MM.1S (cell line): ENCODE measurements at regions not wholly inside any gene's neighbourhood (a gene's known extent, or its start where the extent isn't known, plus 50 kb on each side); places are given as distances from the start of the nearest gene placed in this dataset.

Experiments used
- CTCF ChIP-seq: fragments of 300-600 bp; sonication (generic); IDR thresholded peaks from 2 replicates; pipeline ENCODE4 v1.5.1; 2016; ENCODE audit warnings: antibody characterized with exemption, low read length, mixed read lengths
- EZH2 ChIP-seq: fragments of 300-600 bp; sonication (generic); optimal IDR thresholded peaks from 2 replicates; pipeline ENCODE3; 2017; ENCODE audit warnings: low read depth, mild to moderate bottlenecking, antibody characterized with exemption, low read length, mixed read lengths
- EZH2phosphoT487 ChIP-seq: fragments of 300-600 bp; sonication (generic); IDR thresholded peaks from 2 replicates; pipeline ENCODE4 v1.6.1; 2018; ENCODE audit warnings: antibody characterized with exemption, low read length

GRCh38 chr7:24172856-24173255 is 111.1 kb upstream of the NPY start:
- no peak for TF ChIP-seq CTCF
- TF ChIP-seq EZH2phosphoT487: no peak
- TF ChIP-seq EZH2: no peak
